GM12873 (cell line): ENCODE measurements at regions not wholly inside any gene's neighbourhood (a gene's known extent, or its start where the extent isn't known, plus 50 kb on each side); places are given as distances from the start of the nearest gene placed in this dataset.

Source experiments
- CTCF ChIP-seq: IDR thresholded peaks from 2 replicates; pipeline ENCODE4 v1.5.1; 2012; ENCODE audit warnings: low read depth, mild to moderate bottlenecking, moderate library complexity, low read length, control low read depth; ENCODE audit not compliant: insufficient read depth; ENCODE audit errors: missing control alignments

- no peak for TF ChIP-seq CTCF
These were observed 177.1 kb upstream of the RAG2 start for GRCh38 chr11:36775130-36775529.

- no peak for TF ChIP-seq CTCF
These were observed 176.6 kb upstream of the RAG2 start for GRCh38 chr11:36774603-36775002.

DNA sequence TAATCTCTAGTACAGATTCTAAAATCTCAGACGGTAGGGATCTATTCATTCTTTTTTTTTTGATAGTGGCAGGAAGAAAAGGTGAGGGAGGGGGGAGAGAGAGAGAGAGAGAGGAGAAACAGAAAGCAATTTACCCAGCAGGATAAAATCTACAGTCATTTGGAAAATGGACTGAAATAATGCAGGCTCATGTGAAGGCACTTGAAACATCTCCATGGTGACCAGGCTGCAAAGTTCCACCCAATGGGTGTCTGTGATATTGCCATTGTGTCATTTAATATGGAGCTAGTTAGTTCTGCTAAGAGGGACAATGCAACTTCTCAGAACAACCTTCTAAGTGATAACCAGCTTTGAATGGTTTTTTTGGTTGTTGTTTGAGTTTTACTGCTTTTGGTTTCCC, 165.2 kb upstream of the RAG2 start:
- no peak for TF ChIP-seq CTCF

DNA sequence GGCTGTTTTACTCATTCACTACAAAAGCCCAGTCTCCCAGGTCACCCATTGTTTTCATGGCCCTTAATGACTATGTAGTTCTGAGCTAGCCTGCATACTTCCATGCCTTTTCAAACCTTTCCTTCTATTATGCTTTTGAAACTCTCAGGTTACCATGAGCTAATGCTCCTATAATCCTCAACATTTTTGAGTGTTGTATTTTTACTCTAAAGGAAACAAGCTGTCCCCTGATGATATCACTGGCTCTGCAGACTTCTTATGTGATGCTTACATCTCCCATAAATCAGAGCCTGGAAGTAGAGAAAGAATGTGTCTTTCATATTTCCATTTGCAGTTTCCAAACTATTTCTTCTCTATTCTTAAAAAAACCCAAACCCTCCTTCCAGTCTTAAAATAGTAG, 159.0 kb upstream of the RAG2 start:
- no peak for TF ChIP-seq CTCF

GRCh38 chr11:36753960-36754359, 155.9 kb upstream of the RAG2 start:
- no peak for TF ChIP-seq CTCF

GRCh38 chr11:36751996-36752395, 154.0 kb upstream of the RAG2 start:
- TF ChIP-seq CTCF: no peak

DNA sequence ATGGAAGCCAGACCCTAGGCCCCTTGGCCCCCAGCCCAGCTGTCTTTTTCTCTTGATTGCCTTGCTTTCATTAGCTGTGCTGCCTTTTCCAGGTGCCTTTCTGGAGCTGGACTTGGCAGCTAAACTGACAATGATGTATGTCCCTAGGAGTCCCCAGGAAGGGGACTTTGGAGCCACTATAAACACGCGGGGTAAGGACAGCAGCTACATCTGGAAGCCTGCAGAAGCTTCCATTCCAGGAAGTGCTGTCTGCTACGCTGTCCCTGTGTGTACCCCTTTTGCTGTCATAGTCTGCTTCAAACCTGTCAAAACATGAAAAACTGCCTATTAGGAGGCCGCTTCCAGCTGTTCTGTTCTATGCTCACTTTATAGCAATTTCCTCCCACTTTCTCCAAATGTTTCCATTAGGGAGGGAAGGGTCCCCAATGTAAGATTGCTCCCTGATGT, 153.3 kb upstream of the RAG2 start:
- no peak for TF ChIP-seq CTCF
